ENCODE measurements at regions not wholly inside any gene's neighbourhood (a gene's known extent, or its start where the extent isn't known, plus 50 kb on each side); places are given as distances from the start of the nearest gene placed in this dataset.

GRCh38 chr3:102225407-102226132 is 209.2 kb upstream of the ZPLD1 start (continued):
- TF ChIP-seq GATAD2A (CRISPR knock-in tag; IDR thresholded peaks at IDR 0.05) (no peak), ZNF280D (CRISPR knock-in tag; IDR thresholded peaks at IDR 0.05) (no peak), ZNF652 (CRISPR knock-in tag; IDR thresholded peaks at IDR 0.05; ENCODE audit: borderline replicate concordance, low read depth) (no peak), NR2F6 (IDR thresholded peaks at IDR 0.05) (no peak), NR2F6 (CRISPR knock-in tag; IDR thresholded peaks at IDR 0.05) (no peak), MIXL1 (CRISPR knock-in tag; IDR thresholded peaks at IDR 0.05) (0 out of 2 replicates have a peak, but pooled peaks have one; percentile 24), ARHGAP35 (CRISPR knock-in tag; IDR thresholded peaks at IDR 0.05; ENCODE audit: borderline replicate concordance) (no peak), ETV6 (CRISPR knock-in tag; conservative IDR thresholded peaks at IDR 0.05) (no peak), CREB1 (IDR thresholded peaks at IDR 0.05) (0 out of 2 replicates have a peak, but pooled peaks have one; percentile 5), CREB1 (CRISPR knock-in tag; IDR thresholded peaks at IDR 0.05) (no peak)
- TF ChIP-seq, protein P1, sequence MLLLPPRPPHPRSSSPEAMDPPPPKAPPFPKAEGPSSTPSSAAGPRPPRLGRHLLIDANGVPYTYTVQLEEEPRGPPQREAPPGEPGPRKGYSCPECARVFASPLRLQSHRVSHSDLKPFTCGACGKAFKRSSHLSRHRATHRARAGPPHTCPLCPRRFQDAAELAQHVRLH (CRISPR knock-in tag; IDR thresholded peaks at IDR 0.05; ENCODE audit: borderline replicate concordance, low read depth), result no peak

GRCh38 chr3:102226463-102226862 is 208.4 kb upstream of the ZPLD1 start:
- CTCF ChIA-PET (ENCODE audit: low intra/inter-chr PET ratio, low total read pairs), result no interaction called here
- no peak overlapping the region for H2AFZ ChIP-seq (ENCODE audit: low read length)
- POLR2A ChIA-PET, result no interaction called here
- no peaks in the 10 kb centered on the region for H3K9me3 ChIP-seq (ENCODE audit: low read length)
- no peak overlapping the region for H3K27ac ChIP-seq (ENCODE audit: extremely low read length, insufficient read depth, low read length)
- H3K9ac ChIP-seq (ENCODE audit: insufficient read depth, low read depth, low read length), result no peak overlapping the region
- FAIRE-seq (no peak), DNase-seq (ENCODE audit: low spot score) (no peak), ATAC-seq (no peak)
- in situ Hi-C loops (cut with HindIII; ENCODE audit: extremely low pct_ligation_motif_present, low pct_unique_long_range_greater_than_20kb), result loop anchor here (5.0 kb wide), 1 partner anchor 419 kb away; no protein-coding TSS in a partner anchor
- no peaks in the 10 kb centered on the region for H3K4me1 ChIP-seq (ENCODE audit: insufficient read depth, low read length)
- WGBS (ENCODE audit: low lambda C conversion rate), result 6% methylated on average over 1 of the region's 1 CpG
- no peaks in the 10 kb centered on the region for H4K20me1 ChIP-seq (ENCODE audit: insufficient read depth, low read length)
- intact Hi-C loops (cut with micrococcal nuclease; ENCODE audit: unreplicated experiment), result loop anchor here (5.0 kb wide), 1 partner anchor 446 kb away; no protein-coding TSS in a partner anchor
- H3K4me2 ChIP-seq (ENCODE audit: low read depth, low read length), result no peak overlapping the region
- no peak for TF ChIP-seq PHF8 (CRISPR knock-in tag; IDR thresholded peaks at IDR 0.05)
- no peak for TF ChIP-seq ATF1 (CRISPR knock-in tag; IDR thresholded peaks at IDR 0.05)
- no peak for TF ChIP-seq MED13 (CRISPR knock-in tag; IDR thresholded peaks at IDR 0.05)
- TF ChIP-seq ZNF441 (CRISPR knock-in tag; IDR thresholded peaks at IDR 0.05; ENCODE audit: borderline replicate concordance), result no peak
- no peak overlapping the region for H3K4me3 ChIP-seq (replicated peaks in 1 of 3; ENCODE audit: insufficient read depth in 1 of 3, low read depth in 2 of 3, low read length in 3 of 3)
- BruUV-seq (replicated peaks), result no TSS peak
- no peaks in the 10 kb centered on the region for H3K79me2 ChIP-seq (ENCODE audit: insufficient read depth, low read length)
- H3K36me3 ChIP-seq (replicated peaks in 1 of 2; ENCODE audit: control insufficient read depth in 1 of 2, insufficient read depth in 2 of 2, low read length in 2 of 2), result no peaks in the 10 kb centered on the region
- 0 out of 5 replicates have a peak, but pooled peaks cover 0 to 5% of the 10 kb centered on the region in 2 experiments for H3K27me3 ChIP-seq (ENCODE audit: control insufficient read depth in 1 of 2, insufficient read depth in 2 of 2, low read length in 2 of 2)
